ENCODE measurements at regions not wholly inside any gene's neighbourhood (a gene's known extent, or its start where the extent isn't known, plus 50 kb on each side); places are given as distances from the start of the nearest gene placed in this dataset.

DNA sequence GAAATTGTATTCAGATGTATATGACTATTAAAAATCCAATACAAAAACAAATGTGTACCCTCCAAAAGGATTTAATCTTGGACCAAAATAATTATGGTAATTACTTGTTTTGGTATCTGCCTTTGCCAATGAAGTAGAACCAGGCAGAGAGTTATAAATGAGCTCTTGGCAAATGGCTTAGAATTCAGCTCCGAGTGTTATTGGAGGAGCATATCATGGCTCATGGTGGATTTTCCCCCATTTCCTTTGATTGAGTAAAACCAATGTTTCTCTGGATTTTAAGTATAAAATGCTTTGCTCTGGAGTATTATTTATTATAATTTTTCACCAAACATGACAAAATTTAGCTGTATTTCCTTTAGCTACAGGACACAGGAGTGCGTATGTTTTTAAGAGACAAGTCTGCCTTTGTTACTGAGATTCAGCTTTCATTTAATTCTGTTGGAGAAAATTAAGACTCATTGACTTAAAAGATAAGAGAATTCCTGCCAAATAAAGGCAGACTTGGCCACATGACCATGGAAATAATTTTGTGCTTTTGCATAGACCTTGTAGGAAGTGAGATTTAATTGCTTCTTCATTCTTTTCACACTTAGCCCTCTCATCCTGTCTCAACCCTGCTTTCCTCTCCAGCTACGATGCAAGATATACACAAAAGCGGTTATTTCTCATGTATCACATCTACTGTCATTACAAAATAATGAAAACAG lies 281.0 kb upstream of the SOX11 start:
- H3K4me2 ChIP-seq (ENCODE audit: low read length): no peak overlapping the region
- H3K27me3 ChIP-seq (ENCODE audit: control insufficient read depth, insufficient read depth, low read length): no peaks in the 10 kb centered on the region
- H3K79me2 ChIP-seq: no peaks in the 10 kb centered on the region
- H3K9me3 ChIP-seq (ENCODE audit: control insufficient read depth, low read length): no peaks in the 10 kb centered on the region
- H3K4me1 ChIP-seq: no peaks in the 10 kb centered on the region
- no peak overlapping the region for H3K9ac ChIP-seq
- H3K27ac ChIP-seq: no peak overlapping the region
- no peak for TF ChIP-seq CTCF (IDR thresholded peaks at IDR 0.05)
- H3K36me3 ChIP-seq (ENCODE audit: control insufficient read depth, insufficient read depth, low read length): no peaks in the 10 kb centered on the region
- H2AFZ ChIP-seq: no peak overlapping the region
- no peak overlapping the region for H3K4me3 ChIP-seq (ENCODE audit: low read depth, low read length)

- H3K4me3 ChIP-seq (ENCODE audit: low read depth, low read length): no peak overlapping the region
- H2AFZ ChIP-seq: no peak overlapping the region
- no peak for TF ChIP-seq CTCF (IDR thresholded peaks at IDR 0.05)
- H3K27me3 ChIP-seq (ENCODE audit: control insufficient read depth, insufficient read depth, low read length): no peaks in the 10 kb centered on the region
- H3K4me1 ChIP-seq: no peaks in the 10 kb centered on the region
- no peak overlapping the region for H3K9ac ChIP-seq
- H3K9me3 ChIP-seq (ENCODE audit: control insufficient read depth, low read length): no peaks in the 10 kb centered on the region
- H3K79me2 ChIP-seq: no peaks in the 10 kb centered on the region
- H3K36me3 ChIP-seq (ENCODE audit: control insufficient read depth, insufficient read depth, low read length): no peaks in the 10 kb centered on the region
- no peak overlapping the region for H3K4me2 ChIP-seq (ENCODE audit: low read length)
- no peak overlapping the region for H3K27ac ChIP-seq
Observed at GRCh38 chr2:5412001-5412400, 280.2 kb upstream of the SOX11 start.

DNA sequence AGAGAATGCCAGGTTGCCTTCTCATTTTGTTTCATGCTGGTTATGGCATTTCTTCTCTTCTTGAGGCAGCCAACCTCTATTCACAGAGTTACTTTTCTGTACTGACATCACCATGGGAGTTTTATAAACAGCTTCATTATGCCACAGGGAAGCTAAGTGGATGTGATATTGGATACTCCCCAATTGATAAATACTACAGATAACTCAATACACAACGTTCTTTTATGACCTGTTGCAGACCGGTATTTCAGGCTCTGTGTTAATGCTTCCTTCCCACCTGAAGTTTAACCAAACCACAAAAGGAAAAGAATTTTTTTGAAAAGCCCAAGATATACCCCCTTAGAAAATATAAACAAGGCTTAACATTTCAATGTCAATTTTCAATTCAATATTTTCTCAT lies 258.3 kb upstream of the SOX11 start:
- Histone ChIP-seq H3K27me3 (ENCODE audit: control insufficient read depth, insufficient read depth, low read length) (no peaks in the 10 kb centered on the region), H3K4me2 (ENCODE audit: low read length) (no peak overlapping the region), H3K4me3 (ENCODE audit: low read depth, low read length) (no peak overlapping the region), H3K79me2 (no peaks in the 10 kb centered on the region), H2AFZ (no peak overlapping the region), H3K36me3 (ENCODE audit: control insufficient read depth, insufficient read depth, low read length) (no peaks in the 10 kb centered on the region), H3K9ac (no peak overlapping the region), H3K4me1 (no peaks in the 10 kb centered on the region), H3K27ac (no peak overlapping the region), H3K9me3 (ENCODE audit: control insufficient read depth, low read length) (no peaks in the 10 kb centered on the region)
- no peak for TF ChIP-seq CTCF (IDR thresholded peaks at IDR 0.05)

- Histone ChIP-seq H3K4me3 (ENCODE audit: low read depth, low read length) (no peak overlapping the region), H3K27ac (no peak overlapping the region), H3K36me3 (ENCODE audit: control insufficient read depth, insufficient read depth, low read length) (no peaks in the 10 kb centered on the region), H3K4me2 (ENCODE audit: low read length) (no peak overlapping the region), H3K9ac (no peak overlapping the region), H2AFZ (no peak overlapping the region), H3K27me3 (ENCODE audit: control insufficient read depth, insufficient read depth, low read length) (no peaks in the 10 kb centered on the region), H3K4me1 (no peaks in the 10 kb centered on the region), H3K9me3 (ENCODE audit: control insufficient read depth, low read length) (no peaks in the 10 kb centered on the region), H3K79me2 (no peaks in the 10 kb centered on the region)
- TF ChIP-seq CTCF (IDR thresholded peaks at IDR 0.05): no peak
Observed at GRCh38 chr2:5437375-5437774, 254.8 kb upstream of the SOX11 start.

- Histone ChIP-seq H3K4me3 (ENCODE audit: low read depth, low read length) (no peak overlapping the region), H3K9me3 (ENCODE audit: control insufficient read depth, low read length) (no peaks in the 10 kb centered on the region), H3K27me3 (ENCODE audit: control insufficient read depth, insufficient read depth, low read length) (no peaks in the 10 kb centered on the region), H3K36me3 (ENCODE audit: control insufficient read depth, insufficient read depth, low read length) (no peaks in the 10 kb centered on the region), H3K79me2 (no peaks in the 10 kb centered on the region), H3K9ac (no peak overlapping the region), H3K4me2 (ENCODE audit: low read length) (no peak overlapping the region), H3K4me1 (no peaks in the 10 kb centered on the region), H3K27ac (no peak overlapping the region), H2AFZ (no peak overlapping the region)
- TF ChIP-seq CTCF (IDR thresholded peaks at IDR 0.05): no peak
Observed at GRCh38 chr2:5440174-5440573, 252.0 kb upstream of the SOX11 start.

All from parathyroid adenoma (tissue), 2 donors.